DMS79 treated with DMSO at 0.1 percent for 48 hours (cell line): ENCODE measurements at regions not wholly inside any gene's neighbourhood (a gene's known extent, or its start where the extent isn't known, plus 50 kb on each side); places are given as distances from the start of the nearest gene placed in this dataset.
"Not testable (repeated sequence)": the region's sequence is repeated elsewhere in the genome, so short reads cannot be mapped to it uniquely, and the experiment has no call there.

Experiments
- DNase-seq: peaks from one replicate; lab custom pipeline; 2025; lab: John Stamatoyannopoulos, UW

DNA sequence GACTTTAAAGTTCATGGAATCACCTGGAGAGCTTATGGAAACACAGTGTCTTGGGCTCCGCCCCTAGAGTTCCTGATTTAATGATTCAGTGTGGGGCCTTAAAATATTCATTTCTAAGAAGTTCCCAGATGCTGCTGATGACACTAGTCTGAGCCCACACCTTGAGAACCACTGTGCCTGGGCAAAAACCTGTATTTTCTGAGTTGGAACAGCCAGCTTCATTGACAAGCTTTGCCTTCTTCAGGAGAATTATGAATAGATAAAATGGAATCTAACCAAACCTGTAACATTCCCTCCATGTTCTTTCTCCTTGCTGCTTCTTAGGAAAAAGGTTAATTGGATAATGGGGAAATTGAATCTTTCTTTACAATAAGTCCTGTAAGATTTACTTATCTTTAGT is 490.7 kb downstream of the DIPK2A start:
- DNase-seq: no peak

DNA sequence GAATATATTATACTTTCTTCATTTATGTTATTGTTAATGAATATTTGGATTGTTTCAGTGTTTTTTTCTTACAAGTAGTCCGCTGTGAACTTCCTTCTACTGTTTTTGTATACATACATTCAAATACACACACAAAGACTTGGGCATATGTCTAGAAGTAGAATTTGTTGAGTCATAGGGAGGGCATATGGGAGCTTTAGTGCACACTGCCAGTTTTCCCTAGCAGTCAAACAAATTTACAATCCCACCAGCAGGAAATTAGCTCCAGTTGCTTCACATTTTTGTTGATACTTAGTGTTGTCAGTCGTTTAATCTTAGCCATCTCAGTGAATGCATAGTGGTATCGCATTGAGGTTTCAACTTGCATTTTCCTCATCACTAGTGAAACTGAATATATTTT is 492.3 kb downstream of the DIPK2A start:
- DNase-seq: no peak

DNA sequence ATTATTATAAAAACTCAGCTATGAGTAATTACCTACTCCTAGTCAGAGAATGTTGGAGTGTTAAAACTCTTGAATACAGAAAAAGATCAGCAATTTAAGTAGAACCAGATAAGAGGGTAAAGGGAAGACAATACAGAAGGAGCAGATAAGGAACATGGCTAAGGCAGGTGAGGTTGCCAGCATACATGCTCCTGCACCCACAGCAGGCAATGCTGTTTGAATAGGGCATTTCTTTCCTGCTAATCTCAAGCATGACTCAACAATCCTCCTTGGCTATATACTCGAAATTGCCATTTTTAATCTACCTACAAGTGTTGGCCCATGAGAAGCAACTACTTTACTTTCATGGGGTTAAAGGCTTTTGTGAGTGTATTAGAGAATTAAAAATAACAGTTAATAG is 494.5 kb downstream of the DIPK2A start:
- DNase-seq: no peak

DNA sequence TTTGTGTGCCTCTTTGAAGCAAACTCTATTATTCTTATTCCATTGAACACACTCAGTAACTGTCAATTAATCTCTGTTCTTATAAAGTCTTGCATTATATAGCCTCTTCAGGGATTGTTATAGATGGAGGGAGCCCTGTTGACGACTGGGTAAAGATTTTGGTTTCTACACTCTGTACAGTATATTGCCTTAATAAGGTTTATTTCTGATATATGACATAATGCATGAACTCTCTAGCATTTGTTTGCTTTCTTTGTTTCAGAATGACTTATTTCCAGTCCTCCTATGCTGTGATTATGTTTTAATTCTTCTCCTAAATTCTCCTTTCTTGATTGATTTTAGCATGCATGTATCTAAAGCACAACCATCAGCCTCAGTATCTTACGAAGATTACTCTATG is 494.9 kb downstream of the DIPK2A start:
- DNase-seq: no peak

DNA sequence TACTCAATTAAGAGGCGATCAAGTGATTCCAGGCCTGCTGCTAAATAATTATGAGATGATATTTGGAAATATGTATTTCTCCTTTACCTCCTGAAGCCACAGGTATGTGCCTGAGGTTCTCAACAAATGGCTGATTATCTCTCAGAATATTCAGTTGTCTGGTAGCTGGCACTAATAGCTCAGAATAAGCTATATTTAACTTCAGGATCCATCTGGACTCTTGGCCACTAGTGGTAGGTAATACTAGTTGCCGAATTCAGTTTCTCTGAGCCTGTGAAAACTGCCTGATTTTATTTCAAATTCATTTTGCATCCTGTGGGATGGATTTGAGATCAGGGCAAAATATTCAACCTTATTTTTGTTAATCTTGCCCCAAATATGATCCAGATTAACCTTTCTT is 499.0 kb downstream of the DIPK2A start:
- DNase-seq: no peak

DNA sequence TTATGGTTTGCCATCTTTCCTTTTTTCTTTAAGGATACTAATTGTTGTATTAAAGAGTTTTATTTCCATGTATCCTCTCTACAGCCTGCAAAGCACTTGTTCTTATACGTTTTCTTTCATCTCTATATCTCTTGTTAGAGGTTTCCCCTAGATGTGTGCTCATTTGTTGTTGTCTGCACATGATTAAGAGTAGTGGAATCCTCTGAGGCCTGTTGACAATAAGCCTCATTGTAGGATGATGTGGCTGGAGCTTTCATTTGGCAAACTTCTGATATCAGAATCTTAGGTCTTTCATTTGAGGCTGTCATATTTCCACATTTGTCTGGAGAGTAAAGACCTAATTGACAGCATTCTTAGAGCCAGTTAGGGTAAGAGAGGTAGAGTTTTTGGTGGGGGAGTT is 506.0 kb downstream of the DIPK2A start:
- no peak for DNase-seq

DNA sequence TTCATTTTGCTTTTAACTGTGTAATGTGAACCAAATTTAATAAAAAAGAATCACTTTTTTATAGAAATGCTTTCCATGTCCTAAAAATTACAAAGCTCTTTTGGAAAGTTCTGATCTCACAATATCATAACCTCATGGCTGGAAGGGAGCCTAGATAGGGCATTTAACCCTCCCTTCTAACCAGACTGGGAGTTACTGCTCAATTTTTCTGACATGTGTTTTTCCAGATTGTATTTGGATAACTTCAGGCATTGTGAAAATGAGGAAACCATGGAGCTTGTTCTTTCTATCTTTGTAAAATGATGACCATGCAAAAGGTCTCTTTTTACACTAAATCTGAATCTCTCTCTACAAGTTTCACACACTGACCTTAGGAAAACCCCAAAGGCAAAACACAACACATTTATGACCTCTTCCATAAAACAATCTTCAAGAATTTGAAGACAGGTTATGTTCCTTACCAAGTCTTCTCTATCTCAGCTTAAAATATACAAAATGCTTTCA is 508.8 kb downstream of the DIPK2A start:
- no peak for DNase-seq

DNA sequence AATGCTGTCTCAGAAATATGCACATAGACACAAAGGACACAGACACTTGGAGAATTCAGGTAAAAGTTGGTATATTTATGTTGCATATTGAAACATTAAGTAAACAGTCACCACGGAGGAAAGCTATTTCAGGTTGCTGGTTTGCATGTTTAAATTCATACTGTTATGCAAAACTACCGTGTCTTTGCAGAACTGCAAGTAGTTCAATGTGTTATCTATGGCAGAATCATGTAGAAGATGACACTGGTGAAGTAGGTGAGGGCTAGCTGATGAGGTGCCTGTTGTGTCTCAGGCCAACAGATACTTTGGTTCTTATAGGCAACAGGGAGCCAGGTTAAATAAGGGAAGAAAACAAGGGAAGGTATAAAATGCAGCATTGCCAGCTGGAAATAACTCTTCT is 511.3 kb downstream of the DIPK2A start:
- no peak for DNase-seq

DNA sequence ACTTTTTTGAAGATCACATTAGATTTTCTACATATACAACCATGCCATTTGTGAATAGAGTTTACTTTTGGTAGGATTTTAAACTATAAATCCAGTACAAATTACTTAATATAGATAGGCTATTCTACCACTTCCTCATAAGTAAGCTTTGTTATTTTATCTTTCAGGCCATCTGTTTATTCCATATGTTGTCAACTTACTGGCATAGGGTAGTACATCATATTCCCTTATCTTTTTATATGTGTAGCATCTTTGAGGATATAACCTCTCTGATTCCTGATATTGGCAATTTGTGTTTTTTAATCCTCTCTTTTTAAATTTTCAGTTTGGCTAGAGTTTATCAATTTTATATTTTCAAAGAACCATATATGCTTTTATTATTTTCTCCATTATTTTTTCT is 515.4 kb downstream of the DIPK2A start:
- DNase-seq: no peak

DNA sequence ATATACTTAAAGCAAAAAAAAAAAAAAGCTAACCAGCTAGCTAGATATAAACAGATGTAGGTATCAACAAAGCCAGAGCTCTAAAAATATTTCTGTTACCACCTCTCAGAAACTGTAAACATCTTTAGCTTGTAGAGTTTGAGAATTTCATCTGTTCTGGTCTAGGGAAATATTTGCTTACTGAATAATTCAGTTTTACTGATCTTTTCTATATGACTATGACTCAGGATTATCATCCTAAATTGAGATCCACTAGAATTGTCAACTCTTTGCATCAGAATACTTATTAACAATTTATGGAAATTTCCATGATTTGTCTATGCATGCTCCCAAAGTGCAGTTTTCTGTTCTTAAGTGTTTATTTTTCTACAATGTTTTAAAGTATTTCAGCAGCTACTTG is 517.3 kb downstream of the DIPK2A start:
- no peak for DNase-seq

DNA sequence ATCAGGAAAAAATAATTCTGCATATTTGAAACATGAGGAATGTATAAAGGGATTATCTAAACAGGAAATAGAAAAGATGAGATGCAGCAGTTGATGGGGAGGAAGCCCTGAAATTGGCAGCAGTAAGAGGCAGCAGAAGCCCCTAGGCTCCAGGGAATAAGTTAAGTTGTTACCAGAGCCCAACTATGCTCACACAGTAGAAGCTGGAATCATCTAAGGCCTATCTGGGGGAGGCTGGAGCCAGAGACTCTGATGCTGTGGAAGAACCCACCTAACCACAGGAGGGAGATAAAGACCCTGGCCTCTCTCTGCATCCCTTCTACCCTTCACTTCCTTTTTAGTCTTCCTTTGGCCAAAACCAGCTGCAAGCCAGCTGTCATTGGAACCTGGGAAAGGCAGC is 519.7 kb downstream of the DIPK2A start:
- DNase-seq: no peak

DNA sequence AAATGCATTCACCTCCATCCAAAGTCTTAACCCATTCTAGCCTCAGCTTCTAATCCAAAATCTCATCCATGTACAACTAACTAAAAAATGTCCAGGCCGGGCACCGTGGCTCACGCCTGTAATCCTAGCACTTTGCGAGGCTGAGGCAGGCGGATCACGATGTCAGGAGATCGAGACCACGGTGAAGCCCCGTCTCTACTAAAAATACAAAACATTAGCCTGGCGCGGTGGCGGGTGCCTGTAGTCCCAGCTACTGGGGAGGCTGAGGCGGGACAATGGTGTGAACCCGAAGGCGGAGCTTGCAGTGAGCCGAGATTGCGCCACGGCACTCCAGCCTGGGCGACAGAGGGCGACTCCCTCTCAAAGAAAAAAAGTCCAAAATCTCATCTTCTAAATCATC is 523.0 kb downstream of the DIPK2A start:
- not testable (repeated sequence) for DNase-seq

DNA sequence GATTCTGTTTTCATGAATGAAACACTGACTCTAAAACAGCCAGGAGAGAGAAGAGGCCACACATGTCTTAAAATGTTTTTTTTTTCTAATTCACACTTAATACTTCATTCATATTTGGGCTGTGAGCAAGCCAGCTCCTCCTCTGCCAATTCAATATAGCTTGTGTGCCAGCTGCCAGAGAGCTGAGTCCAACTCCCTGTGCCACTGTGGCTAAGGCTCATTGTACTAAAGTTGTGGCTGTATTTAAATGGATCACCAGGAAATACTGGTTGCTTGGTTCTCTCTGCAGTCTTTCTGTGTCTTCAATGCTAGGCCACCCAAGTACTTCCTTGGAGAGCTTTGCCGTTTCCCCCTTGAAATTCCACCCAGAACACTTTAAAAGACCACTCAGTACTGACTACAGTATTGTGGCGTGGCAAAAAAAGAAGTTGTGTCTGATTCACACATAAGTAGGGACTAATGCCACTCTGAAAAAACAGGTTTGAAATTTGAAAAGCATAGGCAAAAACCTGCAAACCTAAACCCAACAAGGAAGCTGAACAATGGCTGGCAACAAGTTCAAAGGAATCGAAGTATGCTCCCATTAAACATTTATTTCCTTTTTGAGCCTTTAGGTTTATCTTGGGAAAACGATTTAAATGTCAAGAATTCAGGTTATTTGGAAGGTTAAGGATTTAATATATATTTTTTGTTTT is 524.7 kb downstream of the DIPK2A start:
- DNase-seq: no peak

DNA sequence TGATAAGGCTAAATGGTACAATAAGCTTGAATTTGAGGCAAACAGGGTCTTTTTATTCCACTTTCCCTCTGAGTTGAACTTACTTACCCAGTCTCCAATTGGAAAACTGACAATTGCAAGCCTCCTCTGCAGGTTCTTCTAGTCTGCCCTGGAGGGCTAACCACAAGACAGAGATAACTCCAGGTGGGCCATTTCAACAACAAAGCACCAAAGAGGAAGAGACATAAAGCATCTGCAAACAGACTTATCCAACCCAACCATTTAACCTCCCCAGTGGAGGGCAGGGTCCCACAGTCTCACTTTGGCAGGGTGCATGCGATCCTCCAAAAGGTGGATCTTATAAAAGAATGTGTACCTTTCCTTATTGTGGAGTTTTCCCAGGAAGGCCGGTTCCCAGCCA is 525.8 kb downstream of the DIPK2A start:
- DNase-seq: no peak

DNA sequence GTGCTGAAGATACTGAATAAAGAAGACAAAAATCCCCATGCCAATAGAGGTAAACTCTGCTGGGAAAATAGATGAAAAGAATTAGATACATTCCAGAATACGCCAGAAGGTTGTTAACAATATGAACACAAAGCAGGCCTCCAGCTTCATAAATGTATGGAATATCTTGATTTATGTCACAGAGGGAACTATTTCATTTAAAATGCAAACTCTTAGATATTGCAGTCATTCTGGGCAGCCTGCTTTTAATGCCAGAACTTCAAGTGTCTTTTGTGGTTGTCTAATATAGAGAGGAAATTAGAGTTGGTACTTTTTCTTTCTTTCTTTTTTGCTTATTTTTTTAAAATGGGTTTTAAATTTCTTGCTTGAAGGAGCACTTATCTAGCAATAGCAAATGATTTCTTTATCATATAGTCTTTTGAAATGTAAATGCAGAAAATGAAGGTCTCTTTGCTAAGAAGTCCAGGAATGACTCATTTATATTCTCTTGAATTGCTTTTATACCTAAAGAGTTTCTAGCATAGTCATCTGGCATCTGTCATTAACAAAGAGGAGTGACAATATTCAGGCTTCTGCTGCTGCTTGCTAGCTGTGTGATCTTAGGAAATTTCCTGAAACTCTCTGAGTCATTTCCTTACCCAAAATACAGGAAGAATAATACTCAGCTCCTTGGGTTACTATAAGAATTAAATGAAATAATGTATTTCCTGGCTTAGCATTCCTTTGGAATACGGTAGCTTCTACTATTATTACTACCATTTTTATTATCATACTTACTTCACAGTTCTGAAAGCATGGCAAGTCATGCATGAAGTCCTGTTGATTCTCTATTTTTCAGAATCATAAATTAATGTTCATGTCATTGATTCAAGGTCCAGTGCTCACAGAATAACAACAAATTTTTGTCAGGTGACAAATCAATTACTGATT is 527.6 kb downstream of the DIPK2A start:
- no peak for DNase-seq

DNA sequence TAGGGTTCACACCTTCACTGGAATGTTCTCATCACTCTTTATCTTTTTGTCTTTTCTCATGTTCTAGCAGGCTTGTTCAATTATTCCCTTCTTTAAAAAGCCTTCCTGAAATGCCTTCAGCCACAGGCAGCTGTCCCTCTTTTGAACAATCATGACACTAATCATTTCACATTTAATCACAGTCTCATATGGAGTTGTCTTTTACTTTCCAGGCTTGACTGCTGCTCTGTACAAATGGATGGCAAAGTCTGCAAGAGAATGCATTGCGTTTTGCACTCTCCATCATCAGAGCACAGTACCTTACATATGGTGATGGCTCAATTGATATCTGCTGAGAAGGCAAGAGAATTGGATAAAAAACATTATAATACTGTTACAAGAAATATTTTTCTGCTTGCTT is 529.8 kb downstream of the DIPK2A start:
- DNase-seq: no peak

DNA sequence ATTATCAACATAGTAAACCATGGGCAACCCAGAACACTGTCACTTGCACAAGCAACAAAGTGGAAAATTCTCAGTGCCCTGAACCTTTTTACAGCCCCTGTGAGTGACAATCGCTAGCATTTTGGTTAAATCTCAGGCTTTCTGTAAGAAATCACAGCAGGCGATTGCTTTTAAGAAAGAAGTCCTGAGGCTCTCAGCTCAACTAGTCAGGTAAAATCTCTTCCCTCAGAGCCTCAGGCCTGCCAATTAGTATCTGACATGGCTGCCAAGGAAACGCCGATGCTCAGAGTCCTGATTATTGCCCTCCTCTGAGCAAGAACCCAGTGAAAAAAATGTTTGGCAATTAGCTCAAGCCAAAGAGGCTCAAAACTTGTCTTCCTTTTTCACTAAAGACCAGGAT is 530.8 kb downstream of the DIPK2A start:
- DNase-seq: no peak

DNA sequence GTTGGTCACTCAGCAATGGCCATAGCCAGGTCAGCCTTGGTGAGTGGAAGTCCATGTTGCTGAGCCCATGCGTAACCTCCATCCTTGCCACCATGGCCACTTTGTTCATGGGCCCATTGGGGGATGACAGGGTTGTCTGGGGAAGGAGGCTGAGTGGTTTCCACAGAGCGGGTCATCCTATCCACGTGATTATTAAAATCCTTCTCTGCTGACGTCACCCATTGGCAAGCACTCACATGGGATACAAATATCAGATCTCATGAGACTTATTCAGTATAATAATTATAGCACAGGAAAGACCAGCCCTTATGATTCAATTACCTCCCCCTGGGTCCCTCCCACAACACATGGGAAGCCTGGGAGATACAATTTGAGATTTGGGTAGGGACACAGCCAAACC is 534.8 kb downstream of the DIPK2A start:
- DNase-seq: not testable (repeated sequence)

DNA sequence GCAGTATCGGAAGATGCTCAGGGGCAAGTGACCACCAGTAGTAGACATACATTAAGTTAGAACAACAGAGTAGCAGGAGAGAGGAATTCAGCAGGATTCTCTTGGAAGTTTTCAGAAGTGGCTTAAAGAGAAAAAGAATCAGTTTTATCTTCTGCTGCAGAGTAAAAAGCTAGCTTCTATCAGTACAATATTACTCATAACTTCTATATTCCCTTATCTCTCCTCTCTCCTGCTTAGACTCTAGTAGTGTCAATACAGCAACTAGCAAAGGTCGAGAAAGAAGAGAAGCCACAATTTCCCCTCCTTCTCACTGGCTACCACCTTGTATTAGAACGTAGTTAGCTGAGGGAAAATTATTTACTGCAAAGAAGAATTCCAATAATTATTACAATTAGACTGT is 539.7 kb downstream of the DIPK2A start:
- DNase-seq: no peak

DNA sequence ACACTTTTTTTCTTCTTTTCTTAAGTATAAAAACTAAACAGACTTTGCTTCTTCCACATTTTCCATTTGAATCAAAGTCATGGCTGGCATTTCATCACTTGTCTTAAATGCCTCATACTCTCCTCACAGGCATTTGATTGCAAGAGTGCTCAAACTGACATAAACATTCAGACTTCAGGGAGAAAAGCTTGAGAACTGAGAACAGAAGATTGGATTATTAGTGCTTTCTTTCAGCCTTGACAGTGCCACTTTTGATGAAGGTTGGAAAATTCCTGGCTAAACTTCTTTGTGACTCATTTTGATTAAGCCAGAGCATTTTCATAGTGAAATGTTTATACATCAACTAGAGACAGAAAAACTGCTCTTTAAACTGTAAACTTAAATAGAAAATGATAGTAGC is 544.4 kb downstream of the DIPK2A start:
- no peak for DNase-seq

DNA sequence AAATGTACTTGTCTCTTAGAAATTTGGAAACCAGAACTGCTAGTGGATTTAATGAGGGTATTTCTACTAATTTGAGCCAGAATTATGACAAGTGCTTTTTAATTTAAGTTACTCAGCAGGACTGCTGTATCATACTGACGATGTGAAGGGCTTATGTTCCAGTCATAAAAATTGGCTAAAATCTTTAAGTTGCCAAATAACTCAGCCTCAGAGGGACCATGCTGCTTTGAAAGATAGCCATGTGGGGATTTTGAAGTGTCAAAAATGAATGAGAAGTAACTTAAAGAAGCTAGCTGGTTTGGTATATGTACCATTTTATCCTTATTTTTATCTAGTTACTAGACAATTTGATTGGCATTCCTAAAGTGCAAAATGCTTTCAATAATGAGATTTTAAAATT is 545.0 kb downstream of the DIPK2A start:
- DNase-seq: no peak

DNA sequence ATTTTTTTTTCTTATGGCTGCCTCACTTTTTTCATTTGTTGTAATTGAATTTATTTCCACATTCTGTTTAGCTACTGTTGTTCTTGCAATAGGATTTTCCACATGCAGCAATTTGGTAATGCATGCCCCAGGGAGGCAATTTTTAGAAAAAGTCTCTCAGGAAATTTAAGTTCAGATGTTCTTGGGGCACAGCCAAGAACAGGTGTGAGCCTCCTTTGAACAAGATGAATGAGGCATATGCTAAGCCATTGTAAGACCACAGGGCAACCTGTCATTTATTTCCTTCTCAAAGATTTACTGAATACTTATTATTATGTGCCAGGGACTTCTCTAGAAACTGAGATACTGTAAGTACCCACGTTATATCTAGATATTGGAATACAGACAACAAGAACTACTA is 549.5 kb downstream of the DIPK2A start:
- no peak for DNase-seq

DNA sequence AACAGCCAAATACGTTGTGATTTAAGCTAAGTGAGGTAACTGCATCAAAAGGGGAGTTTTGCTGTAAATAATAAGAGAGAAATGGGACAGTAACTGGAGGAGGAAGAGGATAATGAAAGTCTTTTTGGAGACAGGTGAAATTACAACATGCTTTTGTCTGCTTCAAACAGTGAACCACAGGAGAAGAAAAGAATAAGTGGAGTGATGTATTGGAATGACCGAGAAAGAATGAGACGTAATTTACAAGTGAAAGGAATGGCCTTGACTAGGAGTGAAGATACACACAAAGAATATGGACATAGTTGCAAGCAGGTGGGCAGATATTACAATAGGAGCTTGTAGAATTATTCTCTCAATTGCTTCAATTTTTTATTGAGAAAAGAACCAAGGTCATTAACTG is 550.8 kb downstream of the DIPK2A start:
- no peak for DNase-seq
